ENCODE measurements at regions not wholly inside any gene's neighbourhood (a gene's known extent, or its start where the extent isn't known, plus 50 kb on each side); places are given as distances from the start of the nearest gene placed in this dataset.

DNA sequence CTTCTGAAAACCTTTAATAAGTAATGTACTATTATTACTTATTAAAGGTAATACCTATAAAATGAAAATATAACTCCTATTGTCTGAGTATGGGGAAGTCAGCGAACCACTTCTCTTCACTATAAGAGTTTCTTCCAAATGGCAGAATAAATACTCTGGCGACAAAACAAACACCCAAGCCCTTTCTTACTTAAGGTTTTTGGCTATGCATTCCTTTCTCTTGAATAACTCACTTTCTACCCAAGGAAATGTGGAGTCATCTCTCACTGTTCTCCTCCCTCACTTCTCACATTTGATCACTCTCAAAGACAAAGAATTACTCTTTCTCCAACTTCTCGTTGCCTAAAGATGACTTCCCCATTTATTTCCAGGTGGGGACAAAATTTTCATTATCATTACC is 816.8 kb upstream of the CRIM1 start:
- no peak for TF ChIP-seq POLR2A (IDR thresholded peaks at IDR 0.05)
- TF ChIP-seq, protein P1, sequence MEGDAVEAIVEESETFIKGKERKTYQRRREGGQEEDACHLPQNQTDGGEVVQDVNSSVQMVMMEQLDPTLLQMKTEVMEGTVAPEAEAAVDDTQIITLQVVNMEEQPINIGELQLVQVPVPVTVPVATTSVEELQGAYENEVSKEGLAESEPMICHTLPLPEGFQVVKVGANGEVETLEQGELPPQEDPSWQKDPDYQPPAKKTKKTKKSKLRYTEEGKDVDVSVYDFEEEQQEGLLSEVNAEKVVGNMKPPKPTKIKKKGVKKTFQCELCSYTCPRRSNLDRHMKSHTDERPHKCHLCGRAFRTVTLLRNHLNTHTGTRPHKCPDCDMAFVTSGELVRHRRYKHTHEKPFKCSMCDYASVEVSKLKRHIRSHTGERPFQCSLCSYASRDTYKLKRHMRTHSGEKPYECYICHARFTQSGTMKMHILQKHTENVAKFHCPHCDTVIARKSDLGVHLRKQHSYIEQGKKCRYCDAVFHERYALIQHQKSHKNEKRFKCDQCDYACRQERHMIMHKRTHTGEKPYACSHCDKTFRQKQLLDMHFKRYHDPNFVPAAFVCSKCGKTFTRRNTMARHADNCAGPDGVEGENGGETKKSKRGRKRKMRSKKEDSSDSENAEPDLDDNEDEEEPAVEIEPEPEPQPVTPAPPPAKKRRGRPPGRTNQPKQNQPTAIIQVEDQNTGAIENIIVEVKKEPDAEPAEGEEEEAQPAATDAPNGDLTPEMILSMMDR (IDR thresholded peaks at IDR 0.05): no peak
- H3K4me1 ChIP-seq: no peaks in the 10 kb centered on the region

DNA sequence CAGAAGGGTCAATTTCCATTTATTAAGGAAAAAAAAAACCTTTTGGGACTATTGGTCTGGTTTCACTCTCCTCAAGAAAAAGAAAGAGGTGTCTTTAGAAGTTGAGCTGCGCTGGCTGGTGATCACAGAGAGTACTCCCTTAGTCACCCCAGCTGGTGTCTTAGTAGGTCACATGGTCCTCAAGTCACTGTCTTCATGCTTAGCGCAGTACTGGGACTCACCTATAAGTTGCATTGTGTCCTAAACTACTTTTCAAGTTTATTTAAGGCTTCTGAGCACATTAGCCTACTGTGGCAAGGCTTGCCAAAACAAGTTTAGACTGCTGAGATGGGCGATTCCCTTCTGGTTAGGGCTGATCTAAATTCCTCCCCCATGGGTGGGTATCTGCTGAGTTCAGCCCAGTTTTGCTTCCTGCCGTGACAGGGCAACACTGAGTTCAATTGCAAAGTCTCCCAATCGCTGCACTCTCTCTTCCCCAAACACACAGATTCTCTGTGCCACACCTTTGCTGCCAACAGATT is 824.9 kb upstream of the CRIM1 start:
- Histone ChIP-seq H3K4me1 (no peaks in the 10 kb centered on the region), H3K36me3 (no peaks in the 10 kb centered on the region), H3K27ac (no peak overlapping the region), H3K4me3 (no peak overlapping the region), H3K27me3 (no peaks in the 10 kb centered on the region), H3K9me3 (no peaks in the 10 kb centered on the region)
- intact Hi-C loops (cut with DNase I; ENCODE audit: low total_unique reads): no loop called here
- DNase-seq: no peak
- TF ChIP-seq, protein P1 (IDR thresholded peaks at IDR 0.05): no peak
- TF ChIP-seq POLR2A (IDR thresholded peaks at IDR 0.05): no peak

More for the DNA sequence above, 816.8 kb upstream of the CRIM1 start:
- Histone ChIP-seq H3K27ac (no peak overlapping the region), H3K27me3 (no peaks in the 10 kb centered on the region), H3K4me3 (no peak overlapping the region), H3K36me3 (no peaks in the 10 kb centered on the region), H3K9me3 (no peaks in the 10 kb centered on the region)
- intact Hi-C loops (cut with DNase I; ENCODE audit: low total_unique reads): no loop called here
- DNase-seq: no peak

DNA sequence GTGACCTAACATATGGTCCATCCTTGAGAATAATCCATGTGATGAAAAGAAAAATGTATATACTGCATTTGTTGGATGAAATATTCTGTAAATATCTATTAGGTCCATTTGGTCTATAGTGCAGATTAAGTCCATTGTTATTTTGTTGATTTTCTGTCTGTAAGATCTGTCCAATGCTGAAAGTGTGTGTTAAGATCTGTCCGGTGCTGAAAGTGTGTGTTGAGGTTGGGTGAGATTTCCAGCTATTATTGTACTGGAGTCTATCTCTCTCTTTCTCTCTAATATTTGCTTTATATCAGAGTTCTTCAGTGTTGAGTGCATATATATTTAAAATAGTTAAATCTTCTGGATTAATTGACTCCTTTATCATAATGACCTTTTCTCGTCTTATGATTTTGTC is 828.8 kb upstream of the CRIM1 start:
- intact Hi-C loops (cut with DNase I; ENCODE audit: low total_unique reads): no loop called here
- Histone ChIP-seq H3K36me3 (no peaks in the 10 kb centered on the region), H3K9me3 (no peaks in the 10 kb centered on the region), H3K27ac (no peak overlapping the region), H3K27me3 (no peaks in the 10 kb centered on the region), H3K4me1 (no peaks in the 10 kb centered on the region), H3K4me3 (no peak overlapping the region)
- no peak for TF ChIP-seq POLR2A (IDR thresholded peaks at IDR 0.05)
- TF ChIP-seq, protein P1 (IDR thresholded peaks at IDR 0.05): no peak
- no peak for DNase-seq

DNA sequence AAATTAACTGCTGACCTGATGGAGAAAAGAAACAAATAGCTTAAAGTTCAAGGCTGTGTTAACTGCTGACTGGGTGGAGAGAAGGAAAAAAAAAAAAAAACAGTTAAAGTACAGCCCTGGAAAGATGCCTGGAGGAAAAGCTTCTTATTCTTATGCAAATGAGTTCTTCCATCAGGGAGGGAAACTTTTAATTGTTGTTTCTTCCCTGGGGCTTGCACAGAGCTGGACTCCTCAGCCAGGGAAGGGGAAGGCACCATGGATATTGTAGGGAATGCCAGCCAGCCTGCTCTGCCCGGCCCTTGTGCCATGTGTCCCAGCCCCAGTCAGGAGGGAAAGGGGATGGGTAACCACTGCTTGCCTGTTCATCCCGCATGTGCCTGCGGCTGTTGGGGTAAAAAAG is 833.1 kb upstream of the CRIM1 start:
- no peaks in the 10 kb centered on the region for H3K4me1 ChIP-seq
- no peak overlapping the region for H3K27ac ChIP-seq
- DNase-seq: no peak
- no peaks in the 10 kb centered on the region for H3K9me3 ChIP-seq
- H3K36me3 ChIP-seq: no peaks in the 10 kb centered on the region
- H3K27me3 ChIP-seq: no peaks in the 10 kb centered on the region
- no peak overlapping the region for H3K4me3 ChIP-seq
- intact Hi-C loops (cut with DNase I; ENCODE audit: low total_unique reads): no loop called here
- TF ChIP-seq, protein P1 (IDR thresholded peaks at IDR 0.05): no peak

DNA sequence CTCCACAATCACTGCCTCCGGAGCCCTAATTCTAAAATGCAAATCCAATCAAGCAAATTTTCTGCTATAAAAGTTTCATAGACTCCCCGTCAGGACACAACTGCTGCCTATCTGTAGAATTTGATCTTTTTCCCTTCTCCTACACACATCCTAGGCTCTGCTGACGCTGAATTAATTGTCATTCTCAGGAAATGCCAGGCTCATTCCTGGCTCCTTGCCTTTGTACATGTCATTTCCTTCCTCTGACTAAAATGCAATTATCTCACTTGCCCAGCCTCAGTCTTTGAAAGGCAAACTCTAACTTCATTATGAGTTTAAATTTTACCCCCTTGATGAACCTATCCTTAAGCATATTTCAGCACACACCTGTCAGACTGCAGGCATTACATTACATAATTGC is 844.9 kb upstream of the CRIM1 start:
- no peak for DNase-seq
- Histone ChIP-seq H3K36me3 (no peaks in the 10 kb centered on the region), H3K27ac (no peak overlapping the region), H3K9me3 (no peaks in the 10 kb centered on the region), H3K4me3 (no peak overlapping the region), H3K4me1 (no peaks in the 10 kb centered on the region), H3K27me3 (no peaks in the 10 kb centered on the region)
- intact Hi-C loops (cut with DNase I; ENCODE audit: low total_unique reads): no loop called here
- TF ChIP-seq POLR2A (IDR thresholded peaks at IDR 0.05): no peak
- TF ChIP-seq, protein P1 (IDR thresholded peaks at IDR 0.05): no peak

All from uterus (tissue), 3 donors.